GM21381 (cell line): ENCODE measurements at regions not wholly inside any gene's neighbourhood (a gene's known extent, or its start where the extent isn't known, plus 50 kb on each side); places are given as distances from the start of the nearest gene placed in this dataset.

Experiments
- ATAC-seq: cut with Tn5 transposase; IDR thresholded peaks from one replicate; pipeline ENCODE4 v1.9.1; 2021; ENCODE audit warnings: mild to moderate bottlenecking, moderate library complexity; ENCODE audit not compliant: unreplicated experiment

GRCh38 chr7:41255113-41255512, 447.8 kb downstream of the INHBA start:
- ATAC-seq: no peak

GRCh38 chr7:41252957-41253356, 449.9 kb downstream of the INHBA start:
- ATAC-seq: no peak

- ATAC-seq: no peak
These were observed 450.3 kb downstream of the INHBA start for GRCh38 chr7:41252551-41252950.

- no peak for ATAC-seq
These were observed 455.6 kb downstream of the INHBA start for GRCh38 chr7:41247143-41247865.

DNA sequence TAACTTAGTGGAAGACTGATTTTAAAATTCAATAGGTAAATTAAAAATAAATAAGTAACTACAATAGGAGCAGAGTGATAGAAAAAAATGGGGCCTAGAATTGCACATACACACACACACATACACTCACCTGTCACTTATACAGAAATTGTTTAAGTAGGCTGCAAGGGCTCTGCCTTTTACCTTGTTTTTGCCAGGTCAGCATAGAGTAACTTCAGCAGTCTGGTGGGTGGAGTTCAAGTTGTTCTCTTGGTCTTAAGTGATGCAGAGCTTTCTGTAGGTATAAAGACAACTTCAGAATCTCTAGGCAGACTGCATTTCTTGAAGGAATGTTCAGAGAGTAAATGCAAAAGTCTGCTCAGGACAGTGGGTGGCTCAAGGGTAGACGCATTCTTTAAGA, 457.0 kb downstream of the INHBA start:
- no peak for ATAC-seq

GRCh38 chr7:41244246-41244645, 458.6 kb downstream of the INHBA start:
- ATAC-seq: no peak

- ATAC-seq: no peak
These were observed 461.2 kb downstream of the INHBA start for GRCh38 chr7:41241641-41242040.

GRCh38 chr7:41239596-41239995, 463.3 kb downstream of the INHBA start:
- ATAC-seq: no peak

- ATAC-seq: no peak
These were observed 464.0 kb downstream of the INHBA start for GRCh38 chr7:41238851-41239331.

DNA sequence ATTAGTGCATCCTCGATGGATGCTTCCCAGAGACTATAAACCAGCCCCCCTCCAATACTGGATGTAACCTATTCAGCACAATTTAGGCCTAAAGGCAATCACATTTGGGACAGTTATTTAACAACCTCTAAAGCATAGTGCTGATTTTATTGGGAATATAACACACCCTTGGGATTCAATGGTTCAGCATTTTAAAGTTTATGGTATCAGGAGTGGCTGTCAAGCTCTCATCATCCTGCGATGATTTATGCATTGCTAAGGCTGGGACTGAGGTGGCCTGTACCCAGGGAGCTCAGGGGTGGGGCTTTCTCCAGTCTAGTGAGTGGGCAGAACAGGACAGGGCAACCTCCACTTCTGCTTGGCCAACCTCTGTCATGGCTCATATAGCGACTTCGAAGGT, 464.9 kb downstream of the INHBA start:
- no peak for ATAC-seq

GRCh38 chr7:41232086-41232485, 470.8 kb downstream of the INHBA start:
- no peak for ATAC-seq

DNA sequence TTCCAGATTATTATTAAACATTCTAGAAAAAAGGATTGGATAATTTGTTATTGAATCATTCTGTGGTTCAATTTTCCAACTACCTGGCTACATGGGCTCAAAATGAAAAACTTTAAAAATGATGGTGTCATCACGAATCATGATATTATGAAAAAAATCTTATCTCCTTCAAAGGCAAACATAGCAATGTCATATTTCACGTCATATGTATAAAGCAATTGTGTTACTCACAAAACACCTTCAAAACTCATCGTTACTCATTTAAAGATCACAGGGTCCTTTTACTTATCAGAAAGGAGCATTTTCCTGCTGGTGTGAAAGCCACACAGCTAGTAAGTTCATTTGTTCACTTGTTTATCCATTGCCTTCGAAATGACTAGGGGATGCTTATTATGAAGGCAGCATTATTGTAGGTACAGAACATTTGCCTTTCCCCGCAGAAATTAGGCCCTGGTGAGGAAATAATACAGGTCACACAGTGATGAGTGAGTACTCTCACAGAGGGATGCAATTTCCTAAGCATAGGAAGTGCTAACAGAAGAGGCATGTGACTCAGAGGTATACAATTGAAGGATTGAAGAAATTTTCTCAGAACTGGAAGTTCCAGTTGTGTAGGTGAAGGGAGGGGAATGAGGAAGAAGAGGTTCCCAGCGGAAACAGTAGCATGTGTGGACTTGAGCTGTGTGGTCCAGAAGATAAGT, 478.7 kb downstream of the INHBA start:
- no peak for ATAC-seq

DNA sequence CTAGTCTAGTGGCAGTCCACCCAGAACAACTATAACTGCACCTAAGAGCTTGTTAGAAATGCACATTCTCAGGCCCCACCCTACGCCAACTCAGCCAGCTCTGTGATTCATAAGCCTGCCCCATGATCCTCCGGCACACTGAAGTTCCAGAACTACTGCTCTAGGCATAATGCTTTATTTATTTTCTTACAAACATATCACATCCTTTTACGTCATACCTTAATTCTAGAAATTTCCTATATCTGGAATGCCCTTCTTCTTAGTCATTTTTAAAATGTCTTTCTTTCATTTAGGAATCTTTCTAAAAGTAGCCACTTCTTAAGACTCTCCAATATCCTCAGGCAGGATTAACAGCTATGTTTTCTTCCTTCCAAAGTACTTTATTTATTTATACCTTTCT, 480.1 kb downstream of the INHBA start:
- ATAC-seq: no peak

GRCh38 chr7:41220266-41220665, 482.6 kb downstream of the INHBA start:
- no peak for ATAC-seq

DNA sequence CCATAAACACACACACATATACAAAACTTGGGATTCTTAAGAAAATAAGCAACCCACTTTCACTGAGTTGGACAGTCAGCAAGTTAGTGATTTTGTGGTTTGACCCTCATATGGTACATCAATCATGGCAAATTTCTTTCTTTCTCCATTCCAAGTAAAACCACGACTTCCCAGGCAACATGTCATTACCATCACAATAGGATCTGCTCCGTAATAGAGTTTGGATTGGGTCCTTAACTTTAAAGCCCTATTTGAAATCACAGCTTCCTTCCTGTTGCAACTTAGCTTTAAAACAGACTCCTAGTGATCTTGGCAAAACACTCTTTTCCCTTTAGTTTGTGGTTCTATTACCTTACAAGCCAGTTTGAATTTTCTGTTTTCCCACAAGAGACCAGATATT, 483.6 kb downstream of the INHBA start:
- no peak for ATAC-seq

GRCh38 chr7:41217306-41217705, 485.6 kb downstream of the INHBA start:
- ATAC-seq: no peak

DNA sequence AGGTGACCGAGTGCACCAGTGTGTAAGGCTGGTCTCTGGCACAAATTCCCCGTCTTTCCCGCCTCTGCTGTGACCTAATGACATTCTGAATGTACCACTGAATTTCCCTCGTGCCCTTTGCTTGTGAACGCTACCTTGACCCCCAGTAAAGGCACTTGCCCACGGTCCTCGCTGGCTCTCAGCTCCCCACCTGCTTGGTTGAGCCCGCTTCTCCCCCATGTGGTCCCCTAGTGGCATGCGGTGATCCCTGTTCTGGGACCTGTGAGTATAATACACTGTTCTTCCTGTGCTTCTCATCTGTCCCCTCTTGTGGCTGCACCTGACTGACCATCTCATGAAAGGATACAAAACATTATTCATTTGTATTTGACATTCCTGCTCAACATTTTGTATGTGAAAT, 495.7 kb downstream of the INHBA start:
- no peak for ATAC-seq

DNA sequence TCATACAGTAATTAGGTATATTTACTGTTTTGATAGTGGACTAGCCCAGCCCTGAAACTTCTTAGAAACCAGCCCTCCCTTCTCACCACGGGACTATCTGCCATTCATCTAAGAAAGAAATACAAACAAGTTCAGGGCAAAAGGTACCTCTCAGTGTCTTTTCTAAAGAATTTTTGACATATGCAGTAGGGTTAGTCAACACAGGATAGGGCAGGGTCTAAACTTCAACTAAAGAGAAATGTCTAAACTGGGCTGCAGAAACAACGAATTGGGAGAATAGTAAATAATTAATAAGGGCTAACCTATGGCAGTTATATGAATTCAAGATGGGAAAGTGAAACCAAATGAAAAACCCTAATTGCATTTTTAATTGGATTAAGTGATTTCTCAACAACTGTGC, 496.6 kb downstream of the INHBA start:
- ATAC-seq: peak; percentile 41

DNA sequence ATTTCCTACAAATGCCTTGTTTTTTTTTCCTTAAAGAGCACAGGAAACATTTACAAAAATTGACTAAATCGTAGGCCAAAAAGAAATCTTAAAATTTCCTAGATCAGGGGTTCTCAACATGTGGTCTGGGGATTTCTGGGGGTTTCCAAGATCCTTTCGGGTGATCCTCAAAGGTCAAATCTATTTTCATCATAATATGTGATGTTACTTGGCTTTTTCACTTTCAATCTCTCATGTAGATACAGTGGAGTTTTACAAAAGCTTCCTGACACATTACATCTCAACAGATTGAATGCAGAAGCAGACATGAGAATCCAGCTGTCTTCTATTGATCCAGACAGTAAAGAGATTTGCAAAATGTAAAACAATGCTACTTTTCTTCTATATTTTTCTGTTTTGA, 497.3 kb downstream of the INHBA start:
- ATAC-seq: peak; percentile 53

GRCh38 chr7:41203542-41203941, 499.3 kb downstream of the INHBA start:
- no peak for ATAC-seq

DNA sequence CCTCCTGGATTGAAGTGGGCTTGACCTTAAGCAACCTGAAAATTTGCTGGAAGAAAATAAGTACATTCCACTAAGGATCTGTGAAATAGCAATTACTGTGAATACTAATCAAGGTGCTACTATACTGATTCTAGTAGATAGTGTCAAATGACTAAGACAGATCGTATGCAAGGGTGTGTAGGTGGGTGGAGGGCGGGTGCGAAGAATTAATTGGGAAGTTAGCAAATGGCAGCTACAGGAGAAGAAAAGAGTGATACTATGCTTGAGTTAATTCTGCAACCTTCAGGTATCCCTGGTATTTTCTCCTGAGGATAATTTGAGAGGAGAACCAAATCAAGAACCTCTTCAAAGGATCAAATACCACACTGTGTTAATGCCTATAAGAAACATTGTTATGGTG, 501.9 kb downstream of the INHBA start:
- no peak for ATAC-seq

- ATAC-seq: no peak
These were observed 503.8 kb downstream of the INHBA start for GRCh38 chr7:41199136-41199535.
